HG03432 (cell line): ENCODE measurements at regions not wholly inside any gene's neighbourhood (a gene's known extent, or its start where the extent isn't known, plus 50 kb on each side); places are given as distances from the start of the nearest gene placed in this dataset.
A peak's percentile ranks its signal among the peaks of the same experiment; 100 is the strongest.

Source experiments
- ATAC-seq: cut with Tn5 transposase; IDR thresholded peaks from one replicate; pipeline ENCODE4 v1.9.1; 2021; ENCODE audit warnings: mild to moderate bottlenecking, moderate library complexity; ENCODE audit not compliant: unreplicated experiment

DNA sequence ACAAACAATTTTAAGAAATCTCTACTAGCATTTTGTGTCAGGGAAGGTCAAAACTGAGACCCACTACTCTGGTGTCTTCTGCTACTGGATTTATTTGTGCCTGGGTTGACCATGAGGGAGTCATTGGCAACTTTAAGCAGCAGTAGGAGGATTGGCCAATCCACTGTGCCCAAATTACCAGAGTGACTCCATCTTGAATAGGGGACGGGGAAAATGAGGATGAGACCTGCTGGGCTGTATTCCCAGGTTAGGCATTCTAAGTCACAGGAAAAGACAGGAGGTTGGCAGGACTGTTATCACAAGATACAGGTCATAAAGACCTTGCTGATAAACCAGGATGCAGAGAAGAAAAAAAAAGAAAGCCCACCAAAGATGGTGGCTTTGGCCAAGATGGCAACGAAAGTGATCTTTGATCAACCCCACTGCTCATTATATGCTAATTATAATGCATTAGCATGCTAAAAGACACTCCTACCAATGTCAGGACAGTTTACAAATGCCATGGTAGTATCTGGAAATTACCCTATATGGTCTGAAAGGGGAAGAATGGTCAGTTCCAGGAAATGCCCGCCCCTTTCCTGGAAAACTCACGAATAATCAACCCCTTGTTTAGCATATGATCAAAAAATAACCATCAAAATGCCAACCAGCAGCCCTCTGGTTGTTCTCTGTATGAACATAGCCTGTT, 200.9 kb downstream of the LTN1 start:
- no peak for ATAC-seq

DNA sequence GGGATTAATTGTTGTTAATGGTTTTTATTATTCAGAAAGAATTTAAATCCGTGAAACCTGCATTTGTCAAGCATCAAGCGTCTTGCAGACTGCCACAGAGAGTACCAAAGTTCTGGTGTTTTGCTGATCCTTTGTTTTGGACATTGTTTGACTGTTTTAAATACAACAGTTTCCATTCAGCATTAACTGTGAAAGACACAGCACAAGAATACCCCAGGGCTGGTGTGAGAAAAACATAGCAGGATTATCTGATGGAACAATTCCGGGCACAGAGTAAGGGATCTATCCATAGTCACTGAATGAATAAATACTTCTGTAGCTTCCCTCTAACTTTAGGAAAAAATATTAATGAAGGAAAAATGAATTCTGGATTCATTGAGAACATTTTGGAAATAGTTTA, 202.3 kb downstream of the LTN1 start:
- ATAC-seq = no peak

DNA sequence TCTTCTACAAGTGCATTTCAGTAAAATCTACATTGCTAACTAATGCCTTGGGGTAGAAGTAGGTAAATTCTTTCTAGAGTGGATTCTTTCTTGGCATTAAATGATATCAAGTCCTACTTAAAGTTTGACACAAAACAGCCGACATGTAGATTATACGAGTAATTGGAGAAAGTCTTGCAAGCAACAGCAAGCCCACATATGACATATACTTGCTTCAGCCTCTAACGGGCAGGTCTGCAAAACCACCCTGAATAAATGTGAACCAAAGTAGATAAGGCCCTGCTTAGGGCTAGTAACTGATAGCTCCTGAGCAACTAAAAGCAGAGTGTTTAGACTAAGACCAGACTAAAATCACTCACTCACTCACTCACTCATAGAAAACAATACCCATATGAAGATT, 203.2 kb downstream of the LTN1 start:
- ATAC-seq = no peak

DNA sequence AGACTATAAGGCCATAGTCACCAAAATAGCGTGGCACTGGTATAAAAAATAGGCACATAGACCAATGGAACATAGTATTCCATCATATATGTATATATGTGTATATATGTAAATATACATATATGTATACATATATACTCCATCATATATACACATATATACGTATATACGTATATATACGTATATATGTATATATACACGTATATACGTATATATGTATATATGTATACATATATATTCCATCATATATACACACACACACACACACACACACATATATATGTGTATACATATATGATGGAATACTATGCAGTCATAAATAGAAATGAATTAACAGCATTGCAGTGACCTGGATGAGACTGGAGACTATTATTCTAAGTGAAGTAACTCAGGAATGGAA, 204.6 kb downstream of the LTN1 start:
- no peak for ATAC-seq

DNA sequence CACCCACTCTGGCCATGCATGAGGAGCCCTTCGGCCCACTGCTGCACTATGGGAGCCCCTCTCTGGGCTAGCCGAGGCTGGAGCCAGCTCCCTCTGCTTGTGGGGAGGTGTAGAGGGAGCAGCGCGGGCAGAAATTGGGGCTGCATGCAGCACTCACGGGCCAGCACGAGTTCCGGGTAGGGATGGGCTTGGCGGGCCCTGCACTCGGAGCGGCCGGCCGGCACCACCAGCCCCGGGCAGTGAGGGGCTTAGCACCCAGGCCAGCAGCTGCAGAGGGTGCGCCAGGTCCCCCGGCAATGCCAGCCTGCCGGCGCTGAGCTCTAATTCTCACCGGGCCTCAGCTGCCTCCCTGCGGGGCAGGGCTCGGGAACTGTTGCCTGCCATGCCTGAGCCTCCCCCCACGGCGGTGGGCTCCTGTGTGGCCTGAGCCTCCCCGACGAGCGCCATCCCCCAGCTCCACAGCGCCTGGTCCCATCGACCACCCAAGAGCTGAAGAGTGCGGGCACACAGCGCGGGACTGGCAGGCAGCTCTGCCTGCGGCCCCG, 209.0 kb downstream of the LTN1 start:
- no peak for ATAC-seq

DNA sequence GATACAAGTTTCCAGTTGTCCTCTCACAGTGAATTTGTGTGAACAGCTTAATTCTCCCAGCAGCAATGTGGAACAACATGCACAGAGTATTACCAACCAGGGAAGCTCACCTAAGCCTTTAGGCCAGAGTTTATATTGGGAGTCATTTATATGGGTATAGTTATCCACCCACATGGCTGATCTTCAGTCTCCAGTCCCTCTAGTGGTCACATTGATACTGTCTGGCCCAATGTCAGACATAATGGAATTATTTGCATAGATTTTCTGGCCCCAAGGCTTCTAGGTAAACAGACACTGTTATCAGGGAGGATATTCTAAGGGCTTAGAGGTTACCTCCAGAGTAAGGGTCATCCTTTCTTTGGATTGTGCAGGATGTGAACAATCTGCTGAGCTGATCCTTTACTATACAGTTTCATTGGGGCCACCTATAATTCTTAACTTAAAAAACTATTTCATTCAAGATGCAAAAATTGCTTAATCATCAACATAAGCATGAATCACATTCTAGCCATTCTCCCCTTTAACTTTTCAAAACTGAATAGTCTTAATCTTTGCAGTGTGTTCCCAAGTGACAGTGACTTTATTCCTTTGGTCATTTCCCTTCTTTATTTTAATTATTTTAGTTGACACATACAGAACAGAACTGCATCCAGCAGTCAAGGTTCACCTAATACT, 210.9 kb downstream of the LTN1 start:
- peak; percentile 69 for ATAC-seq

DNA sequence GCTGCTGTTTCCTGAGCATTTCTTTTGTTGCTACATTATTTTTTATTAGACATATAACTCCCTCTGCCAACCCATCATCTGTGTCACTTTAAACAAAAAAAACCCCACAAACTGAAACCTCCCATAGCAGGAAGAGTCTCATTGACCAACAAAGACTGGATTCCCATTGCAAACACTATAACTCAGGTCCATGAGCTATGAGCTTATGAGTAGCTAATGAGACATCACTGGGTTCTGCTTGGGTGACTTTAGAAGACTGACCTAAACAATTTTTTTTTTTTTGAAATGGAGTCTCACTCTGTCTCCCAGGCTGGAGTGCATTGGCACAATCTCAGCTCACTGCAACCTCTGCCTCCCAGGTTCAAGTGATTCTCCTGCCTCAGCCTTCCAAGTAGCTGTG, 212.8 kb downstream of the LTN1 start:
- no peak for ATAC-seq

DNA sequence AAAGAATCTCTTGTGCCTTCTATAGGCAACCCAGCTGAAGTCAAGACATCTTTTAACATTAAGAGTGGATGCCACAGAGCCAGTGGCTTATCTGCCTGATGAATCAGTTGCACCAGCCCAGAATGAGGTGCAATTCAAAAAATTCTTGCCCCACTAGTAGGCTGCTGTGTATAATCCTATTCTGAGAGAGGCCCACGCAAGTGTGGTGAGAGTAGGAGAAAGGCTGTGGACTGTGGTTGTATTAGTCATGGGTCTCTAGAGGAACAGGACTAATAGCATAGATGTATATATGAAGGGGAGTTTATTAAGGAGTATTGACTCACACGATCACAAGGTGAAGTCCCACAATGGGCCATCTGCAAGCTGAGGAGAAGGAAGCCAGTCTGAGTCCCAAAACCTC, 216.4 kb downstream of the LTN1 start:
- ATAC-seq = no peak

DNA sequence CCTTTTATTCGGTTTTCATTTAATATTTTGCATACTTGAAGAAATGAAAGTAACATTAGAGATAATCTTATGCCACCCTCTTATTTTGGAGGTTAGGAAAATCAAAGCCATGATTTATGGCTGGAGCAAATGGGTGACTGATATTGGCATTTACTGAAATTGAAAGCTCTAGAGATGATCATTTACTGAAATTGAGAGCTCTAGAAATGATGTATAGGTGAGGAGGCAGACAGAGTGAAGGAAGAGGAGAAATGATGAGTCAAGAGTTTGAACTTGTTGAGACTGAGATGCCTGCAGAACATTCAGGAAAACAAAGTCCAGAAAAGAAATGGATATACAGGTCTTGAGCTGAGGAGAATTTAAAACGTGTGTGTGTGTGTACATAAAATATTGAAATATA, 217.6 kb downstream of the LTN1 start:
- ATAC-seq = no peak

DNA sequence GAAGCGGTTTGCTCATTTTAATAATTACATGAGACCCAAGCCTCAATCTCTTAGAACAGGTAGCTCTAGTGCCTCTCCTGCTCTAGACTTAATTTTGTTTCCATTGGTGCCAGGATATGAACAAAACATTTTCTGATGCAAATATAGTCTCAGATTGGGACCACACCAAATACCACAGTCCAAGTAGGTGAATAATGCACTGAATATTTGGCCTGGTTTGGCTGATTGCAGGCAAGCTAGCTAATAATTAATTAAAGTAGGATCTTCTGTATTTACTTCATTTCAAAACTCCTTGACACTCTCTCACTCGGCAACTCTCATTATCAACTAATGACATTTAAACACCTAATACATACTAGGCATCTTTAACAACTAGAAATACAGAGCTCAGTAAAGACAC, 219.6 kb downstream of the LTN1 start:
- no peak for ATAC-seq

DNA sequence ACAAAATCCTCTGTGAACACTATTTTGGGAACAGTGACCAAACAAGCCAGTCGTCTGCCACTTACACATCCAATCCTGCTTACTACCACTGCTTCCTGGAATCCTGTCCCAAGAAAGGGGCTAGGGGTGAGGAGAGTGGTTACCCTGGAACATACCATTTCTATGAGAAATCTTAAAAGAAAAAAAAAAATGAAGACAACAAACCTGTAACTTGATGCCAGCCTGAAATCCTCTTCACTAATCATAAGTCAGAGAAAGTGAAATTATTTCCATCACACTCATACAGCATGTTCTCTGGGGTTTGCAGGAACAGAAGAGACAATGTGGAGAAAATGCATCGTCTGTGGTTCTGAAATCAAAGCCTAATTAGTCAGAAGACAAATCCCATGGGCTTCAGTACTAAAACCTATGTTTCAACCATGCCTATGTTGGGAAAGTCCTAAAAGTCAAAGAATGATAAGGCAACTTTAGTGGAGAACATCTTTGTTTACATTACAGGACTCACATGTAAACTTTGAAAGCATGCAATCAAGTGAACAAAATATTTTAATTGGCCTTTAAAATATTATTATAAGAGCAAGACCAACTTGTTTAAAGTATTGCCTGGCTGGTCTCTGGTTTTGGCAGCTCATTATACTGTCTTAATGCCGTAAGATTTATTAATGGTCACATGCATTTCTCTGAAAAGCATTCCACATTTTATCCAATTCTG, 220.7 kb downstream of the LTN1 start:
- no peak for ATAC-seq

DNA sequence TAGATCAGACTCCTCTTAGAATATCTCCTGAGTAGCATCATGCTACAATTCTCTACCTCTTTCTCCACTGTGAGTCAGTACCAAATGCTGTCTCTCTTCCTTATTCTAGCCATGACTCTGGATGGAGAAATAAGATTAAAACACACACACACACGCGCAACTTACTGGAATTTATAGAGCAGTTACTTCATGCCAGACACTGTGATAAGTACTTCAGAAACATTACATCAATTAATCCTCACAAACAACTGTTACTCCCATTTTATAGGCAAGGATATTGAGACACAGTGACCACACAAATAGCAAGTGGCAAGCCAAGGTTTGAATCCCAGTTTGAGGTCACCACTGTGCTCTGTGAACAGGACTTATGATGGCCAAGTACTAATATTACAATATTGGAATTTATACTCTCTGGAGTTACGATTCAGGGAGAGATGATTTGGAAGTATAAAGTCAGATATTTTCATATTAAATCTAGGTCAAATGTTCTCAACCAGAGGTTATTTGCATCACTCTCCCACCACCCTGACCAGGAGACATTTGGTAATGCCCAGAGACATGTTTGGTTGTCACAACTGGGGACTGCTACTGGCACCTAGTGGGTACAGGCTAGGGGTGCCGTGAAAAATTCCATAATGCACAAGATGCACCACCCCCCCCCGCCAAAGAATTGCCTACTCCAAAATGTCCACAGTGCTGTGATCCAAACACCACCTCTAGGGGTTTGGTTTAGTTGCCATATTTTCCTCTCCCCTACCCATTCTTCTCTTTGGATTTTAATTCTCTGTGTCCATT, 221.6 kb downstream of the LTN1 start:
- ATAC-seq = no peak

DNA sequence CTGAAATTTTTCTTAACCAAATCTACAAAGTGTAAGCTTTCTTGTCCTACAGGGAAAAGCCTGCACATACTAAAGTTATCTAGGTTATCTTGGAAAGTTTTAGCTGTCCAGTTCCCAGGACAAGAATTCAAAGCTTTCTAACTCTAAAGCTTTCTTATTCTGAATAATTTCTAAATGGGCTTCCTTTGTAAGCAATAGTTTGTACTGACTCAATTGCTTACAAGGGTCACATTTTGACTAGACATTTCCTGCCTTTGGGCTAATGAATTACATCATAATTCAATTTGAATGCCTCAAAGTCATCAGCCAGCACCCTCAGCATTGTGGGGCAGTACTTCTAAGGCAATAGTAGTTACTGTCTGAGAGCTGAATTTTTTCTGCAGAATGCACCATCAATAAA, 223.0 kb downstream of the LTN1 start:
- ATAC-seq = no peak

DNA sequence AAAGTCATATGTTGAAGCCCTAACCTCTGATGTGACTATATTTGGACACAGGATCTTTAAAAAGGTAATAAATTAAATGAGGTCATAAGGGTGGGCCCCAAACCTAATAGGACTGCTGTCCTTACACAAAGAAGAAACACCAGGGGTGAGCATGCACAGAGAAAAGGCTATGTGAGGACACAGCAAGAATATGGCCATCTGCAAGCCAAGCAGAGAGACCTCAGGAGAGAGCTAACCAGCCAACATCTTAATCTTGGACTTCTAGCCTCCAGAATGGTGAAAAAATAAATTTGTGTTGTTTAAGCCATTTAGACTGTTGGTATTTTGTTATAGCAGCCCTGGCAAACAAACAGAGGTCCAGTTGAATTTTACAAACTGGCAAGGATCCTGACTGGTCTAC, 223.9 kb downstream of the LTN1 start:
- ATAC-seq = no peak

DNA sequence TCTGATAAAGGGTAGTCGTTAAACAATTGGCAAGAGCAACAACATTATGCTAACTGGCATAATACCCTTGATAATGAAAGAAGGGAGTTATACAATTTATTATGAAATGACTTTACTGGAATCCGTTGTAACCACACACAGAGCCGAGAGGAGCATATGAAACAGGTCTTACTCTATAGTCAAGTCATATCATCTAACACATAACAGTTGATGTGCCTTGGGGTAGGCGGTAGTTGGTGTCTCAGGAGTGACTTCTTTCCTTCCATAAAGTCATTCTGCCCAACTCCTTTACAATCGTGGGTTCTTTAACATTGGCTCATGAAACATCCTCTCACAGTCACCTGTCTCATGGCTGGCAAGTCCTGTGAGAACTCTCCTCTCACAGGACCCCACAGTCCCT, 225.2 kb downstream of the LTN1 start:
- no peak for ATAC-seq

DNA sequence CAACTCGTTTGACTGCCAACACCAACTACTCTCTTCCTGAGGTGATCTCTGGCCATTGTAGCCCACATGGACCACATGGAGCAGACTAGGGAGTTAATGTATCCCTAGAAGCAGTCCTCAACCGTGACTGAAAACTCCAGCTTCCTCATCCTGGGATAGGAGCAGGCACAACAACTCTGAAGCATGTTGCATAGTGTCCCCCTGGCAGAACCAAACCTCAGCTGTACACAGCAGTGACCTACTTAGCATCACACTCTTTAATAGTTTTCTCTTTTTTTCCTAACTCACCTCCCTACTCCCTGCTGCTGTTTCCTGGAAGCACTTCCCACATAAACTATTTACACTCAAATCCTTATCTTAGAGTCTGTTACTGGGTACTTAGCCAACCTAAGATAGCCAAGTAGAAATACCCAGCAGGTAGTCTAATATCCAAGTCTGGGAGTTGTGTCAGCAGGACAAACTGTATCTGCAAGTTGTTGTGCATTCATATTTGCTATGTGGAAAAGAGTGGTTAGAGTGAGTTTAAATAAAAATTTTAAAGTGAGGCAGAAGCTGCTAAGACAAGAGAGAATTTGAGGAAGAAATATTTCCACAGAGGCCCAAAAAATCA, 228.8 kb downstream of the LTN1 start:
- ATAC-seq = no peak

DNA sequence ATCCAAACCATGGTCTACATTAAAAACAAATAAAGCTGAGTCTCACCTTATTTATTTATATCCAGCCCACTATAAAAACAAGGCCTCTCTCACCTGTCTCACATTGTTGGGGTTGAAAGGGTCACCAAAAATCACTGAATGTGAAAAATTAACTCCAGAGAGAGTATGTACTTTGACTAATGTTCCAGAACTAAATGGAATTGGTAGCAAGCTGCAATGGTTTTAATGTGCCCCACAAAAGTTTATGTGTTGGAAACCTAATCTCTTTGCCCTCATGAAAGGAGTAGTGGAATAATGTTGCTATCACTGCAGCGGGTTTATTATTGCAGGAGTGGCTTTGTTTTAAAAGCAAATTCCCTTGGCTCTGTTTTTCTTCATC, 230.3 kb downstream of the LTN1 start:
- no peak for ATAC-seq

DNA sequence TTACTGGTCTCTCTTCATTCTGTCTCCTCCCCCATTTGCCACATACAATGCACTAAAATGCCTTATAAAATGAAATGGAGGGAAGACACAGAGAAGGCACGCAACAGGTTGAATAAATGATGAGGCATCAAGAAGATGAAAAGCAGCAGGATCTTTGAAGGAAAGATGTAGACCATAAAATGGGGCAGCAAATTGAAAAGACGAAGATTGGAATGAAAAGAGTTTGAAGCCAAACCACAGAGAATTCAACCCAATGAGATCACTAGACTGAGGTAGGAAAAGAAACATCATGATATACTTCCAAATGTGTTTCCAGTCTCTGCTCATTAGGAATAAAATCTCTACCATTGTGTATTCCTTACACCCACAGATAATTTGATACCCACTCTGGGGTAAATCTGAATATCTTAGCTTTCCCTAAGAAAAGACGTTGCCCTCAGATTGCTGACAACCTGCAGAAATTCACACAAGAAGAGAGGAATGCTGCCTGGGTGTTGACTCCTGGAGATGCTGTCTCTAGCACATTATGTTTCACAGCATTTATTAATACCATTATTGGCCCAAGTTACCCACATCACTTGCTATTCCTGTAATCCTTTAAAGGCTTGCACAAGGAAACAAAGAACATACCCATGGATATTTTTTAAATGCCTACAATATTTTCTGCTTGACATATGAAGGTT, 230.9 kb downstream of the LTN1 start:
- ATAC-seq = no peak

DNA sequence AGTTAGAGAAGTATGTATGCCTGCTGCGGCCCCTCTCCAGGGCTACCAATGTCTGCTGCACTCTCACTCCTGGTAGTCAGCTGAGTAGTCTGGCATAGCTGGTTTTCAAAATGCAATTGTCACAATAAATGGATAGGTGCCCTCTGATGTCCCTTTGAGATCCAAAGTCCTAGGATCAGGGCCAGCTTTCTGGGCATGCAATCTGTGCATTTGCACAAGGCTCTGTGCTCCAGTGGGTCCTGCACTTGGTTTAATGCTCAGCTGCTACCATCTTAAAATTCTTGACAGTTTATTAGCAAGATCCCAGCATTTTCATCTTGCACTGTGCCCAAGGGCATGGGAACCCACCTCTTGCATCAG, 233.8 kb downstream of the LTN1 start:
- no peak for ATAC-seq
